ENCODE measurements at regions not wholly inside any gene's neighbourhood (a gene's known extent, or its start where the extent isn't known, plus 50 kb on each side); places are given as distances from the start of the nearest gene placed in this dataset.

DNA sequence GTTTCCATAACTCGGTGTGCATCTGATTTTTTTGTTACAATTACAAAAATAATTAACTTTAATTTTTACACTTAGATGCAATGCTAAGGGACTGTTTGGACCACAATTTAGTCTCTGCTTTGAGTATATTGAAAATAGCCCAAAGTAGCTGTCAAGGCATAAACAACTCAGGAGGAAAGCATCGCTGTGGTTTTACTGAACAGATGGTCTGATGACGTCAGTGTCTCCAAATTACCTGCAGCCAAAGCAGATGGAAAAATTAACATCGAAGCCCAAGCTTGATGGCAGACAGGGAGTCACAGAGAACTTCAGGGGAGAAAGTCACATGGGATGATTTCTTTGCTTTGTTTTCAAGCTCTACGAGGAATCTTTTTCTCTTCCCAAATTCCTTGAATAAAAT, 83.1 kb upstream of the PLCL2 start:
- Histone ChIP-seq H3K27me3 (ENCODE audit: control insufficient read depth in 2 of 2, insufficient read depth in 2 of 2, low read length in 2 of 2) (peaks cover 2 to 4% of the 10 kb centered on the region in 2 experiments), H3K9ac (replicated peaks; ENCODE audit: extremely low read depth, insufficient read depth, low read length) (no peak overlapping the region), H2AFZ (ENCODE audit: low read depth, low read length) (no peak overlapping the region), H3K9me3 (replicated peaks; ENCODE audit: control insufficient read depth, insufficient read depth, low read length) (no peaks in the 10 kb centered on the region), H3K36me3 (ENCODE audit: control insufficient read depth in 2 of 2, extremely low read depth in 1 of 2, insufficient read depth in 2 of 2, low read length in 2 of 2) (no peaks in the 10 kb centered on the region), H3K27ac (ENCODE audit: insufficient read depth, low read depth, low read length) (no peak overlapping the region), H3K4me3 (replicated peaks in 1 of 3; ENCODE audit: insufficient read depth in 1 of 3, low read depth in 1 of 3, low read length in 3 of 3) (no peak overlapping the region), H3K9me1 (replicated peaks; ENCODE audit: control insufficient read depth, extremely low read depth, insufficient read depth, low read length) (no peaks in the 10 kb centered on the region), H3K4me2 (ENCODE audit: insufficient read depth, low read length) (no peak overlapping the region), H4K20me1 (replicated peaks; ENCODE audit: control insufficient read depth, extremely low read depth, insufficient read depth, low read length) (no peaks in the 10 kb centered on the region), H3K79me2 (ENCODE audit: control insufficient read depth, insufficient read depth, low read length) (no peaks in the 10 kb centered on the region), H3K4me1 (ENCODE audit: control insufficient read depth, extremely low read depth, insufficient read depth, low read length) (no peaks in the 10 kb centered on the region)
- intact Hi-C loops (cut with micrococcal nuclease), result no loop called here
- ChIA-PET CTCF (interaction anchor here (1.1 kb wide), 1 partner anchor 27 kb away, joined by 5 read pairs; no protein-coding TSS in a partner anchor), POLR2A (no interaction called here)
- TF ChIP-seq POLR2AphosphoS5 (IDR thresholded peaks at IDR 0.05; ENCODE audit: insufficient read depth, low read depth, low read length), result no peak
- no peak for TF ChIP-seq POLR2A (IDR thresholded peaks at IDR 0.05; ENCODE audit: low read depth, low read length)
- TF ChIP-seq, protein P1, sequence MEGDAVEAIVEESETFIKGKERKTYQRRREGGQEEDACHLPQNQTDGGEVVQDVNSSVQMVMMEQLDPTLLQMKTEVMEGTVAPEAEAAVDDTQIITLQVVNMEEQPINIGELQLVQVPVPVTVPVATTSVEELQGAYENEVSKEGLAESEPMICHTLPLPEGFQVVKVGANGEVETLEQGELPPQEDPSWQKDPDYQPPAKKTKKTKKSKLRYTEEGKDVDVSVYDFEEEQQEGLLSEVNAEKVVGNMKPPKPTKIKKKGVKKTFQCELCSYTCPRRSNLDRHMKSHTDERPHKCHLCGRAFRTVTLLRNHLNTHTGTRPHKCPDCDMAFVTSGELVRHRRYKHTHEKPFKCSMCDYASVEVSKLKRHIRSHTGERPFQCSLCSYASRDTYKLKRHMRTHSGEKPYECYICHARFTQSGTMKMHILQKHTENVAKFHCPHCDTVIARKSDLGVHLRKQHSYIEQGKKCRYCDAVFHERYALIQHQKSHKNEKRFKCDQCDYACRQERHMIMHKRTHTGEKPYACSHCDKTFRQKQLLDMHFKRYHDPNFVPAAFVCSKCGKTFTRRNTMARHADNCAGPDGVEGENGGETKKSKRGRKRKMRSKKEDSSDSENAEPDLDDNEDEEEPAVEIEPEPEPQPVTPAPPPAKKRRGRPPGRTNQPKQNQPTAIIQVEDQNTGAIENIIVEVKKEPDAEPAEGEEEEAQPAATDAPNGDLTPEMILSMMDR (IDR thresholded peaks at IDR 0.05; ENCODE audit: extremely low read depth in 1 of 2, insufficient read depth in 1 of 2, low read depth in 1 of 2, low read length in 2 of 2), result no peak
- TF ChIP-seq EZH2 (IDR thresholded peaks at IDR 0.05; ENCODE audit: borderline replicate concordance, low read depth, low read length, severe bottlenecking), result no peak
- TF ChIP-seq FOS (IDR thresholded peaks at IDR 0.05; ENCODE audit: borderline replicate concordance, insufficient read depth, low read length), result no peak
- TF ChIP-seq JUN (IDR thresholded peaks at IDR 0.05; ENCODE audit: borderline replicate concordance, insufficient read depth, insufficient read length, low read depth), result no peak
- TF ChIP-seq MYC (IDR thresholded peaks at IDR 0.05; ENCODE audit: low read depth, low read length), result no peak
- TF ChIP-seq, protein P2, sequence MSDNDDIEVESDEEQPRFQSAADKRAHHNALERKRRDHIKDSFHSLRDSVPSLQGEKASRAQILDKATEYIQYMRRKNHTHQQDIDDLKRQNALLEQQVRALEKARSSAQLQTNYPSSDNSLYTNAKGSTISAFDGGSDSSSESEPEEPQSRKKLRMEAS (IDR thresholded peaks at IDR 0.05; ENCODE audit: insufficient read depth, insufficient read length), result no peak
- no peak for TF ChIP-seq GATA2 (IDR thresholded peaks at IDR 0.05; ENCODE audit: insufficient read depth, insufficient read length, low read depth, low read length)
- dilution Hi-C loops (cut with MboI; ENCODE audit: extremely low pct_ligation_motif_present, low sequenced_read_pairs), result no loop called here
- BruUV-seq (replicated peaks), result no TSS peak
- DNase-seq (ENCODE audit: low read depth, low spot score) (no peak), FAIRE-seq (no peak)

All from endothelial cell of umbilical vein (primary cell).